GM21423 (cell line): ENCODE measurements at regions not wholly inside any gene's neighbourhood (a gene's known extent, or its start where the extent isn't known, plus 50 kb on each side); places are given as distances from the start of the nearest gene placed in this dataset.
"Not testable (repeated sequence)": the region's sequence is repeated elsewhere in the genome, so short reads cannot be mapped to it uniquely, and the experiment has no call there.

Source experiments
- ATAC-seq: cut with Tn5 transposase; IDR thresholded peaks from one replicate; pipeline ENCODE4 v1.9.1; 2021; ENCODE audit warnings: mild to moderate bottlenecking, moderate library complexity; ENCODE audit not compliant: unreplicated experiment

- no peak for ATAC-seq
These were observed 304.7 kb upstream of the TMEFF2 start for GRCh38 chr2:192499476-192499875.

- ATAC-seq: no peak
These were observed 304.0 kb upstream of the TMEFF2 start for GRCh38 chr2:192498747-192499146.

DNA sequence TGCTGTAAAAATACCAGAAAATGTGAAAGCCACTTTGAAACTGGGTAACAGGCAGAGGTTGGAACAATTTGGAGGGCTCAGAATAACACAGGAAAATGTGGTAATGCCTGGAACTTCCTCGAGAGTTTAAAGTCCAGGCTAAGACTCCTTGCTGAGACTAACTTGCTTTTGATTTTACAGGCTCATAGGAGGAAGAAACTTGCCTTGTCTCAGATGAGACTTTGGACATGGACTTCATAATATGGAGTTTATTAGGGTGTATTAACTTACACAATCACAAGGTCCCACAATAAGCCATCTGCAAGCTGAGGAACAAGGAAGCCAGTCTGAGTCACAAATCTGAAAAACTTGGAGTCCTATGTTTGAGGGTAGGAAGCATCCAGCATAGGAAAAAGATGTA is 293.4 kb upstream of the TMEFF2 start:
- ATAC-seq: not testable (repeated sequence)

GRCh38 chr2:192487636-192488035 is 292.9 kb upstream of the TMEFF2 start:
- ATAC-seq: no peak

DNA sequence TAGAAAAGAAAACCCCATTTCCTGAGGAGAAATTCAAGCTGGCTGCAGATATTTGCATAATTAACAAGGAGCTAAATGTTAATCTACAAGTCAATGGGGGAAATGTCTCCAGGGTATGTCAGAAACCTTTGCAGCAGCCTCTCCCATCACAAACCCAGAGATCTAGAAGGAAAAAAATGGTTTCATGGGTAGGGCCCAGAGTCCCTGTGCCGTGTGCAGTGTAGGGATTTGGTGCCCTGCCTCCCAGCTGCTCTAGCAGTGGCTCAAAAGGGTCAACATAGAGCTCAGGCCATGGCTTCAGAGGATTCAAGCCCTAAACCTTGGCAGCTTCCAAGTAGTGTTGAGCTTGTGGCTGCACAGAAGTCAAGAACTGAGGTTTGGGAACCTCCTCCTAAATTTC is 290.2 kb upstream of the TMEFF2 start:
- no peak for ATAC-seq

GRCh38 chr2:192480984-192481383 is 286.3 kb upstream of the TMEFF2 start:
- no peak for ATAC-seq

DNA sequence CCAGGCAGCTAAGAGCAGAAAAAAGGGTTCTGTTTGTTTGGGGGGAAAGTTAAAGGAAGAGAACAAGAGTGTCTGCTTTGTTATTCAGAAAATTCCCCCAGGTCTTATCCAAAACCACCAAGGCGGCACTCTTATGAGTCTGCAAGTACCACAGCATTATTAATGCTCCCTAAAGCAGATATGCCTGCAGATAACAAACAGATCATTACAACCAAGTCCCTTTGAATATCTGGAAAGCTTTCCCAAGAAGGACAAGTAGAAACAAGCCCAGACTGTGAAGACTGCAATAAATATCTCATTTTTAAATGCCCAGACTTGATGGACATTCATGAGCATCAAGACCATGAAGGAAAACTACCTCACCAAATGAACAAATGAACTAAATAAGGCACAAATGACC is 278.6 kb upstream of the TMEFF2 start:
- no peak for ATAC-seq

GRCh38 chr2:192471982-192472381 is 277.2 kb upstream of the TMEFF2 start:
- ATAC-seq: no peak

- no peak for ATAC-seq
These were observed 274.9 kb upstream of the TMEFF2 start for GRCh38 chr2:192469612-192470011.

DNA sequence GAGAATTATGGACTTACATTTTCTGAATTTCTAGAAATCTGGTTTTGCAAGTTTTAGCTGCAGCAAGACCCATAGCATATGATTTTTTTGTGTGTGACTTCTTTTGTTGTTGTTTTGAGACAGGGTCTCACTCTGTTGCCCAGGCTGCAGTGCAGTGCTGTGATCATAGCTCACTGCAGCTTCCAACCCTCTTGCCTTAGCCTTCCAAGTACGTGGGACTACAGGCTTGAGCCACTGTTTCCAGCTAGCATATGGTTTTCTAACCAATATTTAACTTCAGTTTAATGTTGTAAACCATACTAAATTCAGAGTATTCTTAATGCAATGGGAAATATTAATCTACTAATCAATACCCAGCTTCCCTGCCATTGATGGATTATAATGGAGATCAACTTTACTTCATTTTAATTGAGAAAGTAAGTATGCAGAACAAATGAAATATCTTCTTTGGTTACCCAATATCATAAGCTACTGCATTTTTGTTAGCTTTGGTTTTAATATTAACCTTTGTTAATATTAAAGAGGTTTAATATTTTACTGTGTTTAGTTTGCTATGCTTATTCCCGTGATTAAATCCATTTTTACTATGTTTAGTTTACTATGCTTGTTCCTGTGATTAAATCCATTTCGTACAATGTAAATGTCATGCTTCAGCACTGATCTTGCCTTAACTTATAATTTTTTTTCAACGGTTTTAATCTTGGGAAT is 273.4 kb upstream of the TMEFF2 start:
- no peak for ATAC-seq

- no peak for ATAC-seq
These were observed 270.4 kb upstream of the TMEFF2 start for GRCh38 chr2:192465141-192465540.

DNA sequence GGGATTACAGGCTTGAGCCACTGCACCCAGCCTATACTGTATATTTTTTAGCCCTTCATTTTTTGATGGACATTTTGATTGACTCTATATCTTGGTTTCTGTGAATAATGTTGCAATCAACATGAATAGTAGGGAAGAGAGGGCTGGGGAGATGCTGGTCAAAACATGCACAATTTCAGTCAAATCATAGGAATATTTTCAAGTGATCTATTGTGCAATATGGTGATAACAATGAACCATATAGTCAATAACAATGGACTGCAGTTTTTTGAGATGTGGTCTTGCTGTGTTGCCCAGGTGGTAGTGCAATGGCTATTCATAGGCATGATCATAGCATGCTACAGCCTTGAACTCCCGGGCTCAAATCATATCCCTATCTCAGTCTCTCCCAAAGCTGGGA is 264.7 kb upstream of the TMEFF2 start:
- ATAC-seq: no peak

DNA sequence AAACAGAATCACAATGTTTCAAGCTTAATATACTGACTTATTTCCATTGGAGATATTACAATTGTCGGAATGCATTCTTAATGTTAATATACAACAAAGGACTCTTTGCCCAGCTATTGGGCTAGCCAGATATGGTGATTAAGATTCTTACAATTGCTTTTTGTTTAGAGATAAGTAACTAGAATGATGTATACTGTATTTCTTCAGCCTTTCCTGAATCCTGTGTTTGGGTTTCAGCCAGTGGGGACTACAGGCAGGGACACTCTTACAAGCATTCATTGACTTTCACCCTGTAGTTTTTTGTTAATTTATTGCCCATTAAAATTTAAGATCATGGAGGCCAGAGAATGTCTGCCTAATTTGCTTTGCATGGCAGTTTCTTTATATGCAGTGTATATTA is 254.1 kb upstream of the TMEFF2 start:
- no peak for ATAC-seq

GRCh38 chr2:192444286-192444838 is 249.6 kb upstream of the TMEFF2 start:
- no peak for ATAC-seq

DNA sequence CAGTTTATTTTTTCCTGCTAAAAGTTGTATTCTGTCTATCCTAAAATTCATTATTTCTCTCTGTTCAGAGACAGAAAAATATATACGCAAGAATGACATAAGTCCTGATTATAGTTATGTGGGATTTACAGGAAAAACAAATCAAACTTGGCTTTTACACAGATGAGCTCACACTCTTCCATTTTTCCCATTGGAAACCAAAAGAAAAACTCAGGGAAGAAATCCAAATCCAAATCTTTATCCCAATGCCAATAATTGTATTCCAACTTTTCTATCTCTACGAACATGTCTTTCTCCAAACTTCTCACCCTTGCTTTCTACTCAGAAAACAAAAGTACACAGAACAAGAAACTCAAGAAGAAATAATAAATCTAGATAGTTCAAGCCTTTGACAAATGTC is 249.1 kb upstream of the TMEFF2 start:
- no peak for ATAC-seq

DNA sequence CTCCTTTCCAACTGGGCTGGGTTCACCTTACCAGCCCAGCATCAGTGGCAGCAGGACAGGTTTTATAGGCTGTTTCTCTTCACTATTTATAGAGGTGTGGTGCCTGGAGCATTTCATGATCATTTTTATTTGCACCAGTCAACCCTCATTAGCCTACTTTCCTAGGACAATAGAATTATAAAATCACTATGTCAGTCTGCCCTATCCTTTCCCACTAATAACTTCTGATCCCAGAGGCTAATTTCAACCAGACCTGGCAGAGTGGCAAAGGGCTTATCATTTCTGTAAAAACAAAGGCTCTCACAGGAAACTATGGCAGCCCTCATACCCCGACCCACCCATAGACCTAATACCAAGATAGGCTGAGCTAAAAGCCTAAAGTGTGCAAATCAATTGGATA is 243.5 kb upstream of the TMEFF2 start:
- ATAC-seq: no peak

- ATAC-seq: no peak
These were observed 242.9 kb upstream of the TMEFF2 start for GRCh38 chr2:192437653-192438052.

GRCh38 chr2:192424243-192424642 is 229.5 kb upstream of the TMEFF2 start:
- no peak for ATAC-seq

GRCh38 chr2:192419786-192420185 is 225.1 kb upstream of the TMEFF2 start:
- no peak for ATAC-seq

GRCh38 chr2:192416060-192416459 is 221.3 kb upstream of the TMEFF2 start:
- ATAC-seq: no peak

- no peak for ATAC-seq
These were observed 220.1 kb upstream of the TMEFF2 start for GRCh38 chr2:192414794-192415193.

DNA sequence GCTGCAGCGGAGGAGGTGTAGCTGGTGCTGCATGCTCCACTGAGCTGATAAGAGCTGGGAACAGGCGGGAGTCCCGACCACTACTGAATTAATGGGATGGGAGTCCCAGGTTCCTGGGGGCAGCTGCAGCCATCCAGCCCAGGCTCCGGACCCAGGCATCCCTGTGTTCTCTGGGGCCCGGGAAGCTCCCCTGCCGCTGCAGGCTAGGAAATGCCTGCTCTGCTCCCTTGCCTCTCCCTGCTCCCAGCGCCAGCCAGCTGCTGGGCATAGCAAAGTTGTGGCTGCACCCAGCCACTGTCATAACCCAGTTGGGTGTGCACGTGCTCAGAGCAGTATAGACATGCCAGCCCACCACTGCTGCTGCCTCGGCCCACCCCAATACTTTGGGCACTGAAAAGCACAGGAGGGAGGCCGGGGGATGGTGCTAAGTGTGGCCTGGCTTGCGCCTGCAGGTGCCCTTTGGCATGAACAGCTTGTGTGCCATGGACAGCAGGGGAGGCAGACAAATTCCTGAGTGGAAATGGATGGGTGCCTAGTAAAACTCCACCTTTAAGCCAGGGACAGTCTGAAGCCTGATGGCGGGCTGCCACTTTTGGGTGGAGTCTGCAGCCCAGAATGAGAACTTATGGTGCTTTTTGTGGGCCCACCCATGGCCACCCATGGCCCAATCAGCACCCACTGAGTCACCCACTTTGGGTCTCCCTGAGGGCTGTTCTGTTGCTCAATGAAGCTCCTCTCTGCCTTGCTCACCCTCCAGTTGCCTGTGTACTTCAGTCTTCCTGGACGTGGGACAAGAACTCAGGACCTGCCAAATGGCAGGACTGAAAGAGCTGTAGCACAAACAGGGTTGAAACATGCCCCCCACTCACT is 219.3 kb upstream of the TMEFF2 start:
- no peak for ATAC-seq
